Activated T-helper 1 cell treated with anti-CD3 and anti-CD28 coated beads, Interleukin-12 subunit alpha, Interleukin-12 subunit beta, Interleukin-2, Interleukin-4 antibody, amounts not matched to agents 30 ng/mL and 10 ng/mL and 1 ng/mL, durations not matched to agents 14 hours and 24 hours and 36 hours (primary cell): ENCODE measurements at regions not wholly inside any gene's neighbourhood (a gene's known extent, or its start where the extent isn't known, plus 50 kb on each side); places are given as distances from the start of the nearest gene placed in this dataset.

ENCODE experiments used
- DNase-seq: peaks from one replicate; pipeline ENCODE4 v3.0.0; 2021; ENCODE audit warnings: low spot score
- H3K27ac Mint-ChIP-seq: one replicate; pipeline ENCODE4 v1.8.0; 2021; ENCODE audit warnings: mild to moderate bottlenecking, mixed read lengths
- H3K27me3 Mint-ChIP-seq: one replicate; pipeline ENCODE4 v1.8.0; 2022; ENCODE audit warnings: mild to moderate bottlenecking, moderate library complexity, mixed read lengths; ENCODE audit not compliant: insufficient read depth
- H3K36me3 Mint-ChIP-seq: one replicate; pipeline ENCODE4 v1.8.0; 2021; ENCODE audit warnings: low read depth, mixed read lengths
- H3K4me1 Mint-ChIP-seq: one replicate; pipeline ENCODE4 v1.8.0; 2021; ENCODE audit warnings: low read depth, mixed read lengths
- H3K4me3 Mint-ChIP-seq: one replicate; pipeline ENCODE4 v1.8.0; 2021; ENCODE audit warnings: mild to moderate bottlenecking, moderate library complexity, mixed read lengths
- H3K9me3 Mint-ChIP-seq: one replicate; pipeline ENCODE4 v1.8.0; 2021; ENCODE audit warnings: mixed read lengths
- intact Hi-C: fragments of 100-400 bp; cut with micrococcal nuclease; formaldehyde crosslinking; loops from one replicate; pipeline ENCODE4 v1.15.1; 2024

DNA sequence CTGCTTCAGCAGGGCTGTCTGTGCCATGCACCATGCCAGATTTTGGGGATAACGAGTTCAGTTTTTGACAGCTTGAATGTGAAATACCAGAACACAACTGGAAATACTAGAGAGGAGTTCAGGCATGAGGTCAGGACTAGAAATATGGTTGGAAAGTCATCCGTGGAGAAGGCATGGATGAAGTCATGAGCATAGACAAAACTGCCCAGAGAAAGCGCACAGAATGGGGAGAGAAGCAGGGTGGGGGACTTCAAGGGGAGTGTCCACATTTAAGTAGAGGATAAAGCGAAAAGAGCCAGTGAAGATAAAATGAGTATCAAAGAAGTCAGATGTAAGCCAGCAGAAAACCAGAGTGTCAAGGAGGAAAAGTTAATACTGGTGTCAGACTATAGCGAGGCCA lies 653.4 kb upstream of the ARID1B start:
- intact Hi-C loops = no loop called here
- H3K9me3 Mint-ChIP-seq = peaks cover 14% of the 10 kb centered on the region
- DNase-seq = no peak
- no peak overlapping the region for H3K4me3 Mint-ChIP-seq
- H3K4me1 Mint-ChIP-seq = no peaks in the 10 kb centered on the region
- no peaks in the 10 kb centered on the region for H3K36me3 Mint-ChIP-seq
- H3K27ac Mint-ChIP-seq = no peak overlapping the region
- no peaks in the 10 kb centered on the region for H3K27me3 Mint-ChIP-seq

DNA sequence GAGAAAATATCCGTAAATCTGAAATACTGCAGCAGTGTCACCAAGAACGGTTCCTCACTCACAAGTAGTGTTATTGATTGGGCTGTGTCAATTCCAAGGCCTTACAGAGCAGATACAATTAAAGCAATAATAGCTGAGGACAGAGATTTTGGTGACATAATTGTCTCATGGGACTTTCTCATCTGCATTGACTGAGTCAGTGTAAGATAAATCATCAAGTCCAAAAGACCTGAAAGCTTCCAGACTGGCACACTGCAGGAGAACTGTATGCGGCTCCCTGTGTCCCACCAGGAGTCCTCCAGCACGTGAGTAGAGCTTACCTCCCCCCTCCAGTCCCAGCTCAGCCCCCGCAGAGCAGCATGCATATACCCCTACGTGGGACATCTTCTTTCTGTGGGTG lies 655.2 kb upstream of the ARID1B start:
- H3K27me3 Mint-ChIP-seq = no peaks in the 10 kb centered on the region
- H3K4me1 Mint-ChIP-seq = no peaks in the 10 kb centered on the region
- no peaks in the 10 kb centered on the region for H3K36me3 Mint-ChIP-seq
- H3K27ac Mint-ChIP-seq = no peak overlapping the region
- H3K9me3 Mint-ChIP-seq = peaks cover 17% of the 10 kb centered on the region
- no peak for DNase-seq
- H3K4me3 Mint-ChIP-seq = no peak overlapping the region
- intact Hi-C loops = no loop called here

GRCh38 chr6:156114541-156114940 lies 658.9 kb upstream of the NOX3 start:
- intact Hi-C loops = no loop called here
- Mint-ChIP-seq H3K4me3 (no peak overlapping the region), H3K36me3 (no peaks in the 10 kb centered on the region), H3K9me3 (peaks cover 4% of the 10 kb centered on the region), H3K27me3 (no peaks in the 10 kb centered on the region), H3K4me1 (no peaks in the 10 kb centered on the region), H3K27ac (no peak overlapping the region)
- no peak for DNase-seq

GRCh38 chr6:156113631-156114030 lies 658.0 kb upstream of the NOX3 start:
- intact Hi-C loops = no loop called here
- no peaks in the 10 kb centered on the region for H3K27me3 Mint-ChIP-seq

DNA sequence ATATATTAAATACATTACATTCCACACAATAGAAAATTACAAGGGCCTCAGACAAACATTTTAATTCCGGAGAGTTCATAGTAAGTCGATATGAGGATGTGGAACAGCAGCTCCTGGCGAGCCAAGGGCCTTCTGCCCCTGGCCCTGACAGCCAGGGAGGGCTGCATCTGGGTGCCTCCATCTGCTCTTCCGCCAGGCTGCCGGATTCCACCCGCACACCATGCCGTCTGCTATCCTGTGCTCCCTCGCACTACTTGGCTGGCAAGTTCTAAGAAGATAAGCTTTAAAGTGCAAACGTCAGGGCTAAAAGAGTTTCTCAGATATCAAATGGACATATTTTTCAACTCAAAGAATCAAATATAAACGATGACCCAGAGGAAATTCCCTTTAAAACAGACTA lies 656.3 kb upstream of the NOX3 start:
- intact Hi-C loops = no loop called here
- Mint-ChIP-seq H3K27ac (no peak overlapping the region), H3K27me3 (no peaks in the 10 kb centered on the region), H3K9me3 (no peaks in the 10 kb centered on the region), H3K4me3 (no peak overlapping the region), H3K4me1 (no peaks in the 10 kb centered on the region), H3K36me3 (no peaks in the 10 kb centered on the region)
- no peak for DNase-seq

More at GRCh38 chr6:156113631-156114030, 658.0 kb upstream of the NOX3 start:
- Mint-ChIP-seq H3K4me3 (no peak overlapping the region), H3K4me1 (no peaks in the 10 kb centered on the region), H3K9me3 (peaks cover 2% of the 10 kb centered on the region), H3K36me3 (no peaks in the 10 kb centered on the region), H3K27ac (no peak overlapping the region)
- DNase-seq = no peak

- Mint-ChIP-seq H3K36me3 (no peaks in the 10 kb centered on the region), H3K27ac (no peak overlapping the region), H3K9me3 (no peaks in the 10 kb centered on the region), H3K4me3 (no peak overlapping the region), H3K27me3 (no peaks in the 10 kb centered on the region), H3K4me1 (no peaks in the 10 kb centered on the region)
- intact Hi-C loops = no loop called here
- DNase-seq = no peak
Measured at GRCh38 chr6:156110249-156110648, 654.6 kb upstream of the NOX3 start.

GRCh38 chr6:156109713-156110112 lies 654.1 kb upstream of the NOX3 start:
- no peaks in the 10 kb centered on the region for H3K36me3 Mint-ChIP-seq
- intact Hi-C loops = no loop called here
- H3K9me3 Mint-ChIP-seq = no peaks in the 10 kb centered on the region
- DNase-seq = no peak
- H3K27ac Mint-ChIP-seq = no peak overlapping the region
- no peak overlapping the region for H3K4me3 Mint-ChIP-seq
- no peaks in the 10 kb centered on the region for H3K27me3 Mint-ChIP-seq
- no peaks in the 10 kb centered on the region for H3K4me1 Mint-ChIP-seq

GRCh38 chr6:156107624-156108101 lies 652.0 kb upstream of the NOX3 start:
- no peak overlapping the region for H3K27ac Mint-ChIP-seq
- no peak overlapping the region for H3K4me3 Mint-ChIP-seq
- no peaks in the 10 kb centered on the region for H3K36me3 Mint-ChIP-seq
- intact Hi-C loops = no loop called here
- H3K9me3 Mint-ChIP-seq = no peaks in the 10 kb centered on the region
- H3K27me3 Mint-ChIP-seq = no peaks in the 10 kb centered on the region
- no peak for DNase-seq
- no peaks in the 10 kb centered on the region for H3K4me1 Mint-ChIP-seq

GRCh38 chr6:156102129-156102528 lies 646.5 kb upstream of the NOX3 start:
- no peak for DNase-seq
- H3K9me3 Mint-ChIP-seq = peaks cover 7% of the 10 kb centered on the region
- no peaks in the 10 kb centered on the region for H3K36me3 Mint-ChIP-seq
- intact Hi-C loops = no loop called here
- no peak overlapping the region for H3K4me3 Mint-ChIP-seq
- H3K27ac Mint-ChIP-seq = no peak overlapping the region
- no peaks in the 10 kb centered on the region for H3K4me1 Mint-ChIP-seq
- H3K27me3 Mint-ChIP-seq = no peaks in the 10 kb centered on the region

GRCh38 chr6:156098839-156099238 lies 643.2 kb upstream of the NOX3 start:
- no peaks in the 10 kb centered on the region for H3K4me1 Mint-ChIP-seq
- H3K27ac Mint-ChIP-seq = no peak overlapping the region
- H3K36me3 Mint-ChIP-seq = no peaks in the 10 kb centered on the region
- H3K4me3 Mint-ChIP-seq = no peak overlapping the region
- intact Hi-C loops = no loop called here
- H3K27me3 Mint-ChIP-seq = no peaks in the 10 kb centered on the region
- peaks cover 7% of the 10 kb centered on the region for H3K9me3 Mint-ChIP-seq
- no peak for DNase-seq

DNA sequence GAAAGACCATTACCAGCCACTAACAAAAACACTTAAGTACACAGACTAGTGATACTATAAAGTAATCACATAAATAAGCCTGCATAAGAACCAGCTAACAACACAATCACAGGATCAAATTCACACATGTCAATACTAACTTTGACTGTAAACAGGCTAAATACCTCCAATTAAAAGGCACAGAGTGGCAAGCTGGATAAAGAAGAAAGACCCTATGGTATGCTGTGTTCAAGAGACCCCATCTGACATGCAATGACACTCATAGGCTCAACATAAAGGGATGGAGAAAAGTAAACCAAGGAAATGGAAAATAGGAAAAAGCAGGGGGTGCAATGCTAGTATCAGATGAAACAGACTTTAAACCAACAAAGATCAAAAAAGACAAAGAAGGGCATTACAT lies 631.8 kb upstream of the NOX3 start:
- H3K27me3 Mint-ChIP-seq = no peaks in the 10 kb centered on the region
- no peak overlapping the region for H3K27ac Mint-ChIP-seq
- no peak for DNase-seq
- H3K9me3 Mint-ChIP-seq = peaks cover 19% of the 10 kb centered on the region
- intact Hi-C loops = no loop called here
- no peaks in the 10 kb centered on the region for H3K4me1 Mint-ChIP-seq
- H3K36me3 Mint-ChIP-seq = no peaks in the 10 kb centered on the region
- no peak overlapping the region for H3K4me3 Mint-ChIP-seq

- intact Hi-C loops = no loop called here
- Mint-ChIP-seq H3K27me3 (no peaks in the 10 kb centered on the region), H3K4me1 (no peaks in the 10 kb centered on the region), H3K4me3 (no peak overlapping the region), H3K9me3 (no peaks in the 10 kb centered on the region), H3K27ac (no peak overlapping the region), H3K36me3 (no peaks in the 10 kb centered on the region)
- DNase-seq = no peak
Measured at GRCh38 chr6:156082012-156082411, 626.4 kb upstream of the NOX3 start.

- intact Hi-C loops = no loop called here
- no peak for DNase-seq
- no peaks in the 10 kb centered on the region for H3K9me3 Mint-ChIP-seq
- no peak overlapping the region for H3K4me3 Mint-ChIP-seq
- no peak overlapping the region for H3K27ac Mint-ChIP-seq
- no peaks in the 10 kb centered on the region for H3K27me3 Mint-ChIP-seq
- H3K4me1 Mint-ChIP-seq = no peaks in the 10 kb centered on the region
- H3K36me3 Mint-ChIP-seq = no peaks in the 10 kb centered on the region
Measured at GRCh38 chr6:156080371-156080770, 624.7 kb upstream of the NOX3 start.

DNA sequence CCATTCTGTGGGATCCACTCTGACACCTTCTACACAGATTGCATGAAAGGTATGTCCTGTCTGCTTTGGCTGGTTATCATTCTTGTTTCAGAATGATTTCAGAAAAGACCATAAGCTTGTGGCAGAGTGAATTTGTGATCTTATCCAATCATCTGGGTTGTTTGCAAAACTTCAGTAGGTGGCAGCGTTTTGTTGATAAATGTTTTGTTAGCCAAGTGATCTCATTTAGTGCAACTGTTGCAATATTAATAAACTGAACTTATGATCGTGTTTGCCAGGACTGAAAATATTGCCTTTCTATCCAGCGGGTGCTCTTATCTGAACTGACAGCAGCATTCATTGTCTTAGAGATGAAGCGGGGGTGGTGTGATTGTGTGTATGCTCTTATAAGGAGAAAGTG lies 613.2 kb upstream of the NOX3 start:
- Mint-ChIP-seq H3K4me3 (no peak overlapping the region), H3K9me3 (no peaks in the 10 kb centered on the region), H3K36me3 (no peaks in the 10 kb centered on the region), H3K27ac (no peak overlapping the region), H3K4me1 (no peaks in the 10 kb centered on the region), H3K27me3 (peaks cover 1% of the 10 kb centered on the region)
- intact Hi-C loops = no loop called here
- DNase-seq = no peak
